ENCODE measurements at regions not wholly inside any gene's neighbourhood (a gene's known extent, or its start where the extent isn't known, plus 50 kb on each side); places are given as distances from the start of the nearest gene placed in this dataset.

GRCh38 chr15:23854912-23855659 lies 168.0 kb upstream of the NDN start:
- in situ Hi-C loops (cut with MboI; ENCODE audit: low pct_unique_long_range_greater_than_20kb, low sequenced_read_pairs, unreplicated experiment) = no loop called here
- no peak for DNase-seq (ENCODE audit: low spot score)
- TF ChIP-seq, protein P1, sequence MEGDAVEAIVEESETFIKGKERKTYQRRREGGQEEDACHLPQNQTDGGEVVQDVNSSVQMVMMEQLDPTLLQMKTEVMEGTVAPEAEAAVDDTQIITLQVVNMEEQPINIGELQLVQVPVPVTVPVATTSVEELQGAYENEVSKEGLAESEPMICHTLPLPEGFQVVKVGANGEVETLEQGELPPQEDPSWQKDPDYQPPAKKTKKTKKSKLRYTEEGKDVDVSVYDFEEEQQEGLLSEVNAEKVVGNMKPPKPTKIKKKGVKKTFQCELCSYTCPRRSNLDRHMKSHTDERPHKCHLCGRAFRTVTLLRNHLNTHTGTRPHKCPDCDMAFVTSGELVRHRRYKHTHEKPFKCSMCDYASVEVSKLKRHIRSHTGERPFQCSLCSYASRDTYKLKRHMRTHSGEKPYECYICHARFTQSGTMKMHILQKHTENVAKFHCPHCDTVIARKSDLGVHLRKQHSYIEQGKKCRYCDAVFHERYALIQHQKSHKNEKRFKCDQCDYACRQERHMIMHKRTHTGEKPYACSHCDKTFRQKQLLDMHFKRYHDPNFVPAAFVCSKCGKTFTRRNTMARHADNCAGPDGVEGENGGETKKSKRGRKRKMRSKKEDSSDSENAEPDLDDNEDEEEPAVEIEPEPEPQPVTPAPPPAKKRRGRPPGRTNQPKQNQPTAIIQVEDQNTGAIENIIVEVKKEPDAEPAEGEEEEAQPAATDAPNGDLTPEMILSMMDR (IDR thresholded peaks at IDR 0.05; ENCODE audit: extremely low read depth, insufficient read depth, missing control alignments) = no peak

DNA sequence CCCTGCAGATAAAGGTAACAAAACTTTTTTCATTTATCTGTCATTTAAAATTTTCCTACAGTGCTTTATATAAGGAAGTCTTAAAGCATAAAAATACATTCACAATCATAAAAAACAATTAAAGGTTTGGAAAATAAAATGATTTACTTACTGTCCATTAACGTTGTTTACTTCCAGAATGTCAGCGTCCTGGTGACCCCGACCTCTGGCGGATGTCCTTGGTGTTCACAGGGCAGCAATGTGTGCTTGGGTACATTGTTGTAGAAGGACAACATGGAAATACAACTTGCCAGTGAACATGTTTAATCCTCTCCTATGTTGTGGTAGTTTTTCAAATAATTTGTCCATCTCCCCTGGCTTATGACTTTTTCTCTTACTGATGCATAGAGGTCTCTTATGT lies 168.8 kb upstream of the NDN start:
- in situ Hi-C loops (cut with MboI; ENCODE audit: low pct_unique_long_range_greater_than_20kb, low sequenced_read_pairs, unreplicated experiment) = no loop called here
- TF ChIP-seq, protein P1 (IDR thresholded peaks at IDR 0.05; ENCODE audit: extremely low read depth, insufficient read depth, missing control alignments) = no peak
- DNase-seq (ENCODE audit: low spot score) = no peak

GRCh38 chr15:23857028-23857641 lies 170.0 kb upstream of the NDN start:
- TF ChIP-seq, protein P1 (IDR thresholded peaks at IDR 0.05; ENCODE audit: extremely low read depth, insufficient read depth, missing control alignments) = no peak
- DNase-seq (ENCODE audit: low spot score) = no peak
- in situ Hi-C loops (cut with MboI; ENCODE audit: low pct_unique_long_range_greater_than_20kb, low sequenced_read_pairs, unreplicated experiment) = no loop called here

DNA sequence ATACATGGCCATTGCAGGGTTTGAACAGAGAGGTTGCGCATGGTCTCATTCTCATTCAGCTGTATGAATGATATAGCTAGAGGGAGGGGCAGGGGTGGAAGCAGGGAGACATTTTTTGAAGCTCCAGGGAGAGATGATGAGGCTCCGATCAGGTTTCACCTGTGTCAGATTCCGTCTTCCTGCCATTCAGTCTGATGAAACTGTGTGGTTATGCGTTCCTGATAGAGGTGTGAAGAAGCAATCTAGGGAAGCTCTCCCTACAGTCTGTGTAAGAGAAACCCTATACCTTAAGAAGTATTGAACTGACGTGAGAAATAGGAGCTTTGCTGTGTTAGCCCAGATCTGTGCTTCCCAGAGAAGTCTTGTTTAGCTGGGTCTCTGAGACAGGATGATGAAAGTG lies 171.9 kb upstream of the NDN start:
- no peak for DNase-seq (ENCODE audit: low spot score)
- TF ChIP-seq, protein P1 (IDR thresholded peaks at IDR 0.05; ENCODE audit: extremely low read depth, insufficient read depth, missing control alignments) = no peak
- in situ Hi-C loops (cut with MboI; ENCODE audit: low pct_unique_long_range_greater_than_20kb, low sequenced_read_pairs, unreplicated experiment) = no loop called here

DNA sequence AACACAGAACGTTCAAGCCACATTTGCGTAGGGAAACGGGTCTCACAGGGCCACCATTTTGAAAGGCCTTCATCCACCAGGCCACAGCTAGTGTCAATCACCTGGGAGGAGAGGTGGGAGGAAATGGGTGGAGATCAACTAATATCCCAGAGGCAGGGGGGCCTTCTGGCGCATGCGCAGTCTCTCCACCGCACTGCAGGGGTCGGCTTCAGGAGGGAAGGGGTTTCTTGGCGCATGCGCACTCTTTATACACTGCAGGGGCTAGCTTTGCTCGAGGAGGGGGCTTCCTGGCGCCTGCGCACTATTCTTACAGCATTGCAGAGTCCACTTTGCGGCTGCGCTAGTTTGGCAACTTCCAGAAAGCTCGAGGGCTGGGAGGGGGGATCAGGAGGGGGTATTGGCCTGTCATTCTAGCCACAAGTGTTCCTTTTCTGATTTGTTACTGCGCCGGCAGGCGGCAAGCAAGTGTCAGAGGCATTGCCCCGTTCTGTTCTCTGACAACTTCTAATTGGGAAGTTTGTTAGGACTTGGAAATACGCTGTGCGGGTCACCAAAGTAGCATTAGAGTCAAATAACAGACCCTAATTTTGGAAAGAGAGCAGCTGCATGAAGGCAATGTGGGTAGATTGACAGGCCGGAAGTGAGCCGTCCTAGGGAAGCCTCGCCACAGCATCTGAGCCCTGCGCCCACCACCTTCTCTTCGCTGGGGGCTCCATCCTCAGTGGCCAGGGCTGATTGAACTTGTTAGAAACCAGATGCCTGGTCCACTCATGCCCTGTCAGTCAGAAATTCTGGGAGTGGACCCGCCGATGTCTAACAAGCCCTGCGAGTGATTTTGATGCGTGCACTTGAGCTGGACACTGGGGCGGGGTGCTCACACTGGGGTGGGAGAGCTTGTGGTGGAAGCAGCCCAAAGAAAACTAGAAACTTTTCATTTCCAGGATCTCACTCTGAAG lies 173.5 kb upstream of the NDN start:
- DNase-seq (ENCODE audit: low spot score) = no peak
- in situ Hi-C loops (cut with MboI; ENCODE audit: low pct_unique_long_range_greater_than_20kb, low sequenced_read_pairs, unreplicated experiment) = no loop called here
- TF ChIP-seq, protein P1 (IDR thresholded peaks at IDR 0.05; ENCODE audit: extremely low read depth, insufficient read depth, missing control alignments) = no peak

- in situ Hi-C loops (cut with MboI; ENCODE audit: low pct_unique_long_range_greater_than_20kb, low sequenced_read_pairs, unreplicated experiment) = no loop called here
- TF ChIP-seq, protein P1 (IDR thresholded peaks at IDR 0.05; ENCODE audit: extremely low read depth, insufficient read depth, missing control alignments) = no peak
Measured at GRCh38 chr15:23866832-23867231, 179.7 kb upstream of the NDN start.

More at GRCh38 chr15:23866832-23867231, 179.7 kb upstream of the NDN start:
- DNase-seq (ENCODE audit: low spot score) = no peak
